IPS-20b (cell line): ENCODE measurements at regions not wholly inside any gene's neighbourhood (a gene's known extent, or its start where the extent isn't known, plus 50 kb on each side); places are given as distances from the start of the nearest gene placed in this dataset.

ENCODE experiments used
- H3K27ac ChIP-seq: one replicate; pipeline ENCODE4 v1.5.1; 2013; ENCODE audit warnings: low read length
- H3K27me3 ChIP-seq: 2 replicates; pipeline ENCODE4 v1.6.1; 2013; ENCODE audit warnings: mild to moderate bottlenecking, low read length, inconsistent platforms; ENCODE audit not compliant: insufficient read depth
- H3K36me3 ChIP-seq: 2 replicates; pipeline ENCODE4 v1.6.1; 2013; ENCODE audit warnings: low read depth, mild to moderate bottlenecking, inconsistent platforms, low read length, moderate library complexity; ENCODE audit not compliant: insufficient read depth
- H3K4me1 ChIP-seq: 2 replicates; pipeline ENCODE4 v1.6.1; 2013; ENCODE audit warnings: mild to moderate bottlenecking, control low read depth, inconsistent platforms, low read length, moderate library complexity; ENCODE audit not compliant: insufficient read depth
- H3K4me3 ChIP-seq: 2 replicates; pipeline ENCODE4 v1.5.1; 2013; ENCODE audit warnings: mild to moderate bottlenecking, low read length, inconsistent platforms
- H3K9ac ChIP-seq: 2 replicates; pipeline ENCODE4 v1.6.1; 2013; ENCODE audit warnings: low read depth, mild to moderate bottlenecking, inconsistent platforms, low read length, moderate library complexity
- H3K9me3 ChIP-seq: 2 replicates; pipeline ENCODE4 v1.6.1; 2013; ENCODE audit warnings: mild to moderate bottlenecking, low read depth, low read length, inconsistent platforms; ENCODE audit not compliant: insufficient read depth

DNA sequence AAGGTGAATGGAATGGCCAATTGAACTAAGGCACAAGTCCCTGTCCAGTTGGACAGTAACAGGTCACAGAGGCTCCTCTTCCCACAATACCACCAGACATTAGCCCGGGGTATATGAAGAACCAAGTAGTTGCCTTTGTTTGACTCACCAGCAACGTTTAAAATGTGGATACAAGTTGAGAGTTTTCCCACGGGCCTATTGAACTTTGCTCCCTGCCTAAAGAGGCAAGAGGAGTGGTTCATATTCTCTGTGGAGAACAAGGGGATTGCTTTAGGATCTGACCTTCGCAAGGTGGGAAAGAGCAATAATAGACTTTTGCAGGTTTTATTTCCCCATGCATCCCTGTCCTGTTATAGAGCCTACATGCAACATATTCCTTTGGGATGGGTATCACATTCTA, 177.2 kb downstream of the POU4F1 start:
- H3K9me3 ChIP-seq: no peaks in the 10 kb centered on the region
- H3K27me3 ChIP-seq: no peaks in the 10 kb centered on the region
- H3K9ac ChIP-seq: no peak overlapping the region
- no peaks in the 10 kb centered on the region for H3K36me3 ChIP-seq
- no peak overlapping the region for H3K27ac ChIP-seq
- peaks cover 18% of the 10 kb centered on the region for H3K4me1 ChIP-seq
- no peak overlapping the region for H3K4me3 ChIP-seq

DNA sequence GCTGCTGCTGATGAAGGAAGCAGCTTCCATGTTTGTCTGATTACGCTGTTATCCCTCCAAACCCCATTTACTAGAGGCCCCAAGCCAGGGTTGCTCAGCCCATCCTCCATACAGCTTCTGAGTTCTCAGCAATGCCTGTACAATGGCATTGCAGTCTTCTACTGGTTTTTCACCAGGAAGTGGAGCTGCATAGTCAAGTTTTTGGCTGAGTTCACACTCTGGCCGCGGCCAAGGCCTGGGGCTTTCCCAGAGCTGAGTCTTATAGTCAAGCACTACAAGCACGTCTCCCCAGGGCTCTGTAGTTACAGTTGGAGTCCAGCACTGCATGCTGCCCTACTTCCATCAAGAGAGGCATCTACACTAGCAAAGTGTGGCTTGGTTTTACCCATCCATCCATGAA, 182.5 kb downstream of the POU4F1 start:
- H3K27ac ChIP-seq: no peak overlapping the region
- H3K9ac ChIP-seq: no peak overlapping the region
- H3K4me3 ChIP-seq: no peak overlapping the region
- H3K9me3 ChIP-seq: no peaks in the 10 kb centered on the region
- H3K4me1 ChIP-seq: no peaks in the 10 kb centered on the region
- H3K27me3 ChIP-seq: no peaks in the 10 kb centered on the region
- no peaks in the 10 kb centered on the region for H3K36me3 ChIP-seq

DNA sequence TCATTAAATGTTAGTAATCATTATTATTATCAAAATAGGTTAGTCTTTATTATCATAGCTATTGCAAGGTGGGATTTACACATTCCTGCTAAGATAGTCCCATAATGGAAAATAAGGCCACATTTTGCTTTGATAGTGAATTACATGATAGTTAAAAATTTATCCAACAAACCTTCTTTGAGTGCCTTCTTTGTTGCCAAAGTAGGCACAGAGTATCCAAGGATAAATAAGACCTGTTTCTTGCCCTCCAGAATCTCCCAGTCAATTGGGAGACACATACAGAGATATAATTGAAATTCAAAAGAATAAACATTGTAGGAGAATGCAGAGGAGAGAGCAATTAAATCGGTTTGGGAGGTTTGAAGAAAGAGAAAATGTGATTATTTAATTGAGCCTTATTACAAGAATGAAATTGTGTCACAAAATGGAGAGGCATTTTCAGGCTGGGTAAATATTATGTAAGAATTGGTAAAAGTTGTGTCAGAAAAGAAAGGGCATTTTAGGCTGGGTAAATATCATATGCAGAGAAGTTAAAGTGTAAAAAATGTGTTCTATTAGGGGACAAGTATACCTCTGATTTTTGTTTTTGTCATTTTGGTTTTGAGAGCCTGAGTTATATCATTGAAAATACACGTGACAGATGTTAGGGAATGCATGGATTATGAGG, 189.3 kb downstream of the POU4F1 start:
- H3K27me3 ChIP-seq: no peaks in the 10 kb centered on the region
- no peak overlapping the region for H3K27ac ChIP-seq

DNA sequence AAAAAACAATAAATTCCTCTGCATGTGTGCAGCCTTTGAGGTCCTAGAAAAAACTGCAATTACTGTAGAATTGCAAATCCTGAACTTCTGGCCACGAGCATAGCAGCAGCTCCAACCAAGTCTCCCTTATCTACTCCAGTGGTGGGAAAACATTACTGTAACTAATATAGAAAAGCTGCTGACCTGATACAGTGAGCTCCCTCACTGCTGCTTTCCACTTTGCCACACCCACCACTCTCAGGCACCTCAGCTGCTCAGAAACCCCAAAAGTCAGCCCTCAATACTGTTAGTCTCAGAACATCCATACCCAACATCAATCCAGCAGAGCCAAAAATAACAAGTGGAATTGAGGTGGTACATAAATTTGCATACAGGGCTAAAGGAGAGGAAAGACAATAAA, 192.5 kb downstream of the POU4F1 start:
- Histone ChIP-seq H3K27ac (no peak overlapping the region), H3K36me3 (no peaks in the 10 kb centered on the region), H3K4me1 (no peaks in the 10 kb centered on the region; the same call in 1 of the 2 replicates), H3K9ac (no peak overlapping the region), H3K27me3 (no peaks in the 10 kb centered on the region), H3K4me3 (no peak overlapping the region), H3K9me3 (no peaks in the 10 kb centered on the region)

More for the DNA sequence above, 189.3 kb downstream of the POU4F1 start:
- Histone ChIP-seq H3K4me1 (no peaks in the 10 kb centered on the region; the same call in 1 of the 2 replicates), H3K4me3 (no peak overlapping the region), H3K9me3 (no peaks in the 10 kb centered on the region), H3K9ac (no peak overlapping the region), H3K36me3 (no peaks in the 10 kb centered on the region)

DNA sequence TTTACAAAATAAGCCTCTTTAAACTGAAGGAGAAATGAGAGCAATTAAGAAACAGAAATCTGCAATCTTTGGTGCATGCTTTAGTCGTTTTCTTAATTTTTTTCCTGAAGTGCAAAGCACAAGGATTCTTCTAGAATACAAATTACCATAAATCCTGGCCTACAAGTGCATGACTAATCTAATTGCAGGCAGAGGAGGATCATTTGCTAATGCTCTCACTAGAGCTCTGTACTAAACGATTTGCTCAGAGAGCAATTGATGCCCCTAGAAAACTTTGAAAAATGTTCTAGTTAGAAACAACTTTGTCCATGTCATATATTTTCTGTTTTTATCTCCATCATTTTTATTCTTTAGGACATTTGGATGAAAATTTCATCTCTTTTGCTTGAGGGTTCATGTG, 193.2 kb downstream of the POU4F1 start:
- Histone ChIP-seq H3K27me3 (no peaks in the 10 kb centered on the region), H3K4me3 (no peak overlapping the region), H3K9me3 (no peaks in the 10 kb centered on the region), H3K9ac (no peak overlapping the region), H3K36me3 (no peaks in the 10 kb centered on the region), H3K4me1 (no peaks in the 10 kb centered on the region; the same call in 1 of the 2 replicates), H3K27ac (no peak overlapping the region)

DNA sequence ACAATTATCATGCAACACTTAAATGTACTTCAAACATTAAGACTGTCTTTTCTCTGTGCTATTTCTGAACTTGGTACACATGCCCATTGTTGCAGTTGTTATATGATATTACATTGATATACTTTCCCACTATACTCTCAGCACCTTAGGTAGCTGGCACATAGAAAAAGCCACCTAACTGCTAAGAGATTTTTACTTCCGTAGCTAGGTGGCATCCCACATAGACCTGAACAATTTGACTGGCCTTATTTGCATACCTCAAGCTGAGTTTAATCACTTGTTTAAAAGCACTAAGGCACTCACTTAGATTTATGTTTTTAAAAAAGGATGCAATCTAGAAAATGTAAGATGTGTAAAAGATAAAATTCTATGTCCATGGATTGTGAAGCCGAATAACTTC, 194.2 kb downstream of the POU4F1 start:
- Histone ChIP-seq H3K4me3 (no peak overlapping the region), H3K9me3 (no peaks in the 10 kb centered on the region), H3K4me1 (no peaks in the 10 kb centered on the region; the same call in 1 of the 2 replicates), H3K36me3 (no peaks in the 10 kb centered on the region), H3K27ac (no peak overlapping the region), H3K9ac (no peak overlapping the region), H3K27me3 (no peaks in the 10 kb centered on the region)

DNA sequence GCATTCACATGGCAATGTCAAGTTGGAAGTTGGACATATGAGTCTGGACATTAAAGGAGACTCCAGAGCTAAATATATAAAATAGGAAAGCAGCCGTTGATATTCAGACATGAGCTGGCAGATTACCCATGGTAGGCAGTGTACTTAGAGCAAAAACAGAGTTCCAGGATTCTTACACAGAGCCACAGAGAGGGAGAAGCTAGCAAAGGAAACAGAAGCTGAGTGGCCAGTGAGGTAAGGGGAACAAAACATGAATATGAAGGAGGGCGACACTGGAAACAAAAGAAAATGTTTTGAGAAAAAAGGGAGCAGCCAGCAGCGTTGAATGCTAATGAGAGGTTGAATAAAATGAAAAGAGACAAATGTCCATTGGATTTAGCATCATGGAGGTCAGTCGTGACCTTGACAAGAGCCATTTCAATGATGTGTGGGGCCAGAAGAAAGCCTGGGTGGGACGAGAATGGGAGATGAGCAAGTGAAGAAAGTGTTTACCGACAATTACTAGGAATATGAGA, 198.4 kb downstream of the POU4F1 start:
- H3K4me3 ChIP-seq: no peak overlapping the region
- no peak overlapping the region for H3K9ac ChIP-seq
- H3K27me3 ChIP-seq: 0 out of 2 replicates have a peak, but pooled peaks cover under 1% of the 10 kb centered on the region
- no peaks in the 10 kb centered on the region for H3K9me3 ChIP-seq
- H3K27ac ChIP-seq: no peak overlapping the region
- H3K4me1 ChIP-seq: peaks cover 6% of the 10 kb centered on the region; the same call in 1 of the 2 replicates
- H3K36me3 ChIP-seq: no peaks in the 10 kb centered on the region

DNA sequence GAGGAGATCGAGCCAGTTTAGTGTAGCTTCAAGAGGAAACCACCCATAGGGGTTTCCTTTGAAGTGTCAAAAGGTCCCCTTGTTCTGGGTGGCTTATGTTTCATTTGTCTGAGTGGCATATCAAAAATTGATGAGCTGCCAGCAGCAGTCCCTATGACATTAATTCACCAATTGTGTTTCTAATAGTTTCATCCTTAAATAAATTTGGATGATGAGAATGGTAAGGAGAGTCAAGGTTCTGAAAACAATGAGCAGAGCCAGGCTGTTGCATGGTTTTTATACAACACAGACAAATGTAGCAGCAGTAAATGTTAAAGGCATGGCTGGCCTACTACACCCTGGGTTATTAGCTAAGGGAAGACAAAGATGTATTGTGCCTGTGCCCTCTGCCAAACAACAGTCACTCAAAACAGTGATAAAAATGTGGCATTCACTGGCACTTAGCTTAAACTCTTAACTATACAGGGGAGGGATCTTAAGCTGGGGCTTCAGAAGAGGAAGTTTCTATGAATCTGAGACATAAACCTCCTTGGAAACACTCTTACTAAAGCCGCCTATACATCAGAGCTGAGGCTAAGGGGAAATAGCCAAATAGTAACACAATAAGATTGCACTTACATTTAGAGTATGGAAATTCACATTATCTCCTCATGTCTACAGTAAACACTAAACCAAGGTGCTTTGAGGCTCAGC, 200.5 kb downstream of the POU4F1 start:
- peaks cover 6% of the 10 kb centered on the region; the same call in 1 of the 2 replicates for H3K4me1 ChIP-seq
- no peaks in the 10 kb centered on the region for H3K36me3 ChIP-seq
- 0 out of 2 replicates have a peak, but pooled peaks cover 3% of the 10 kb centered on the region for H3K27me3 ChIP-seq
- no peak overlapping the region for H3K4me3 ChIP-seq
- H3K9me3 ChIP-seq: no peaks in the 10 kb centered on the region
- H3K9ac ChIP-seq: no peak overlapping the region
- no peak overlapping the region for H3K27ac ChIP-seq

DNA sequence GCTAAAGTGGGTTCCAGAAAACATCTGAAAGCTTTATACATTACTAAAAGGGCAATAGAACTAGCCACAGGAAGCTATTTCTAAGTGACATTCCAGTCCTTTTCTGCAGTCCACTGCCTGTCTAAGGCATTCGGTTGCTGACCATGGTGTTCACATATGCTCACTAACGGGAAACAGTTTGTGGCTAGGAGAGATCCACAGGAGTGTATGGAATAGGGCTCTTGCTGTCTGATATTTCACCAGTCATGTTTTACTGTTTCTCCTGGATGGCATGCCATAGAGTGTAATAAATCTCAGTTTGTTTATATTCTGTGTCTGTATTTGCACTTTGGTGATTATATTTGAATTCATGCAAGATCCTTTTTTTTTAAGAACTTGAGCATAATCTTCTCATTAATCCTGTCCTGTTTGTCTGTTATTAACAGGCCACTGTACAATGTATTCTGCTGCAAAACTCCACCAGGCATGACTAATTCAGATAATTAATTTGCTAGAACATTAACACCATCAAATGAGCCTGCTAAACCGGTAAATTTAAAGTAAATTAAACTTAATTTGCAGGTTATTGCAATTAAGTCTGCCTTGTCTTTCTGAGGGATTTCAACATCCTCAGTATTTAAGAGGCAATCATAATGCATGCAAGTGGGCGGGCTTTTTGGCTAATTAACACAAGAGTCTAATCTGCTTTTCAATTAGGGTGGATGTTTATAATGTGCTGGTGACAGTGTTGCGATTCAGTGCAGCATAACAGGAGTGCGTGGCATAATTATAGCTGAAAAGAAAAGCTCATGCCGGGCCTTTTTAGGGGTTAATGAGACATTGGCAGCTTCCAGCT, 201.3 kb downstream of the POU4F1 start:
- Histone ChIP-seq H3K27ac (no peak overlapping the region), H3K4me3 (no peak overlapping the region), H3K27me3 (0 out of 2 replicates have a peak, but pooled peaks cover 3% of the 10 kb centered on the region), H3K9me3 (no peaks in the 10 kb centered on the region), H3K4me1 (peaks cover 6% of the 10 kb centered on the region; the same call in 1 of the 2 replicates), H3K36me3 (no peaks in the 10 kb centered on the region), H3K9ac (no peak overlapping the region)

DNA sequence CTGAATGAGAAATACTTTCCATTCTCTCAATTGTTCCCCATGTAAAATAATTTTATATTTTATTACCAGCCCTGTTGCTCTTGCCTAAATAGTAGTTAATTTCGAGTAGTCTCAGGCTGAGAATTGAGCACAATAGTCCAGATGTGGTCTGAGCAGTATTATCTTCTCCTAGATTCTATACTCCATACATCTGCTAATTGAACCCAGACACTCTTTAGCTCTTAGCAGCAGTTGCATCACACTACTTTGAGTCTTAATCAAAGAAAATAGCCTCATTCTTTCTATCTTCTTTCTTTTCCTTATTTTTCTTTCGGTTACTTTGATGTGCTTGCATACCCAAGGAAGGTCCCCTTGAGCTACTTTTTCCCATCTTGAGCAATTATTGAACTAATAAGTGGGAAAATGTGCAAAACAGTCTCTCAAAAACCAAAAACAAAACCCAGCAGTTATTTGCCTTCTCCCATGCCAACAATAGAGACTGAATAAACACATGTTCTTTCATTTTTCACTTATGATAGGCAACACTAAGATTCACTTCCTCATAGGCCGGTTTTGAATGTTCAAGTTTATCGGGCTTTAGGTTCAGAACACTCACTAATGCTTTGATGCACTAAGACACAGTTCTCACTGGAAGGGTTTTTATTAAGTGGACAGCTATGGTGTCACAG, 204.5 kb downstream of the POU4F1 start:
- Histone ChIP-seq H3K9me3 (no peaks in the 10 kb centered on the region), H3K36me3 (no peaks in the 10 kb centered on the region), H3K27me3 (0 out of 2 replicates have a peak, but pooled peaks cover 3% of the 10 kb centered on the region), H3K4me3 (no peak overlapping the region), H3K9ac (no peak overlapping the region), H3K27ac (no peak overlapping the region), H3K4me1 (peaks cover 6% of the 10 kb centered on the region; the same call in 1 of the 2 replicates)
